ENCODE measurements at regions not wholly inside any gene's neighbourhood (a gene's known extent, or its start where the extent isn't known, plus 50 kb on each side); places are given as distances from the start of the nearest gene placed in this dataset.

DNA sequence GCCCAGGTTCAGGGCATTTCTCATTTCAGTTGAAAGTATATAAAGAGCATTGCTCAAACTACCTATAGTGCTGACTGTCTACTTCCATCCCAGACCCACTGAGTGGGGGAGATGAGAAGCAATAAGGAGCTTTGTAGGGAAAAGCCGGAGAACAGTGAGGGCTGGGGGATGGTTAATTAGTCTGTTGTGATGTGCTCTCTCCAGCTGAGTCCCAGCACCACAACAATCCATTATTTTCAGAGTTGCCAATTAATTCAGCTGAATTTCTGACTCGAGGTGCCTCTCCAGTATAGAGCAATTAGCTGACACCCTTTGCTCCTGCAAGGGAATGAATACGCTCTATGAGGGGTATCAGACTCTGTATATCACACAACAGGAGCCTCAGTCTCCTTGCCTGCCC lies 1118.6 kb downstream of the SORCS3 start:
- no peak overlapping the region for H2AK5ac ChIP-seq (ENCODE audit: low read depth, low read length)
- no peaks in the 10 kb centered on the region for H4K20me1 ChIP-seq (replicated peaks in 1 of 2; ENCODE audit: control insufficient read depth in 1 of 2, insufficient read depth in 2 of 2, low read length in 2 of 2)
- H3K79me1 ChIP-seq (ENCODE audit: low read depth, low read length), result no peaks in the 10 kb centered on the region
- no peak overlapping the region for H3K14ac ChIP-seq (ENCODE audit: insufficient read length)
- no peak overlapping the region for H3K27ac ChIP-seq (ENCODE audit: low read depth, low read length)
- H2BK12ac ChIP-seq (ENCODE audit: low read depth, low read length), result no peak overlapping the region
- no peaks in the 10 kb centered on the region for H3K36me3 ChIP-seq (ENCODE audit: control insufficient read depth in 2 of 4, insufficient read depth in 4 of 4, low read length in 3 of 4)
- H2BK20ac ChIP-seq (ENCODE audit: low read length), result no peak overlapping the region
- no peak overlapping the region for H4K8ac ChIP-seq (ENCODE audit: extremely low read depth, insufficient read depth, low read length)
- TF ChIP-seq TAF7 (optimal IDR thresholded peaks at IDR 0.05; ENCODE audit: borderline replicate concordance, low read depth, low read length) (no peak), NRF1 (IDR thresholded peaks at IDR 0.05; ENCODE audit: low read depth, low read length) (no peak), TCF12 (IDR thresholded peaks at IDR 0.05; ENCODE audit: low read depth, low read length) (no peak), TEAD4 (IDR thresholded peaks at IDR 0.05; ENCODE audit: low read depth, low read length) (no peak), SP1 (IDR thresholded peaks at IDR 0.05; ENCODE audit: low read depth, low read length) (no peak), SIRT6 (IDR thresholded peaks at IDR 0.05; ENCODE audit: low read length) (no peak), POLR2A (IDR thresholded peaks at IDR 0.05; ENCODE audit: control extremely low read depth in 1 of 2, low read depth in 2 of 2, low read length in 2 of 2) (no peak), GABPA (IDR thresholded peaks at IDR 0.05; ENCODE audit: borderline replicate concordance, insufficient read depth, low read length) (no peak), POLR2AphosphoS5 (IDR thresholded peaks at IDR 0.05; ENCODE audit: low read depth, low read length) (no peak), CEBPB (IDR thresholded peaks at IDR 0.05; ENCODE audit: low read depth, low read length) (no peak), KDM1A (IDR thresholded peaks at IDR 0.05; ENCODE audit: borderline replicate concordance, low read length) (no peak), CREB1 (IDR thresholded peaks at IDR 0.05) (no peak)
- TF ChIP-seq, protein P1, sequence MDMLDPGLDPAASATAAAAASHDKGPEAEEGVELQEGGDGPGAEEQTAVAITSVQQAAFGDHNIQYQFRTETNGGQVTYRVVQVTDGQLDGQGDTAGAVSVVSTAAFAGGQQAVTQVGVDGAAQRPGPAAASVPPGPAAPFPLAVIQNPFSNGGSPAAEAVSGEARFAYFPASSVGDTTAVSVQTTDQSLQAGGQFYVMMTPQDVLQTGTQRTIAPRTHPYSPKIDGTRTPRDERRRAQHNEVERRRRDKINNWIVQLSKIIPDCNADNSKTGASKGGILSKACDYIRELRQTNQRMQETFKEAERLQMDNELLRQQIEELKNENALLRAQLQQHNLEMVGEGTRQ (IDR thresholded peaks at IDR 0.05; ENCODE audit: low read length), result no peak
- no peaks in the 10 kb centered on the region; the same call in 1 of the 2 replicates for H3K23me2 ChIP-seq (ENCODE audit: low read depth, low read length)
- no peak overlapping the region for H3K9ac ChIP-seq (replicated peaks in 1 of 4; ENCODE audit: extremely low read depth in 1 of 4, low read depth in 3 of 4, low read length in 3 of 4)
- no peak overlapping the region for H3K4me3 ChIP-seq (ENCODE audit: extremely low read depth in 1 of 4, insufficient read depth in 2 of 4, low read depth in 3 of 4, low read length in 4 of 4)
- H3K56ac ChIP-seq (replicated peaks; ENCODE audit: insufficient read length, low read depth, low read length), result no peak overlapping the region
- no peak overlapping the region for H3K18ac ChIP-seq (ENCODE audit: extremely low read depth, low read length)
- H3K79me2 ChIP-seq (ENCODE audit: control insufficient read depth in 1 of 2, insufficient read depth in 2 of 2, low read length in 2 of 2), result no peaks in the 10 kb centered on the region
- H2BK5ac ChIP-seq (ENCODE audit: low read depth, low read length), result no peak overlapping the region
- H3K9me3 ChIP-seq (ENCODE audit: insufficient read depth in 2 of 2, low read depth in 1 of 2, low read length in 1 of 2), result no peaks in the 10 kb centered on the region
- POLR2A ChIA-PET (ENCODE audit: partially characterized antibody), result no interaction called here
- H3K4me1 ChIP-seq (replicated peaks in 1 of 4; ENCODE audit: control insufficient read depth in 3 of 4, insufficient read depth in 4 of 4, low read length in 3 of 4), result no peaks in the 10 kb centered on the region; a peak in 1 of 7 replicates
- H3K23ac ChIP-seq (ENCODE audit: insufficient read length), result no peak overlapping the region
- 79% methylated on average over 3 of the region's 3 CpGs; no CpG with 5 or more reads in 1 of the 2 experiments for WGBS, 2 experiments (ENCODE audit: extremely low coverage in 1 of 2, insufficient coverage in 1 of 2, insufficient read length in 1 of 2, insufficient replicate concordance in 2 of 2, low coverage in 1 of 2, low lambda C conversion rate in 2 of 2, missing lambda C conversion rate in 1 of 2)
- no peaks in the 10 kb centered on the region for H3K27me3 ChIP-seq (replicated peaks in 1 of 4; ENCODE audit: control insufficient read depth in 3 of 4, extremely low read depth in 1 of 4, insufficient read depth in 3 of 4, low read length in 3 of 4)
- H4K5ac ChIP-seq (ENCODE audit: insufficient read length, low read depth, low read length), result no peak overlapping the region
- H2BK120ac ChIP-seq (replicated peaks; ENCODE audit: low read depth, low read length), result no peak overlapping the region
- no peak for FAIRE-seq
- DNase-seq (ENCODE audit: low read depth in 1 of 2, low spot score in 2 of 2), result no peak
- no peak overlapping the region for H2BK15ac ChIP-seq (ENCODE audit: low read length)
- CTCF ChIA-PET (ENCODE audit: partially characterized antibody), result interaction anchor here (0.8 kb wide), 1 partner anchor 470 kb away, joined by 3 read pairs; no protein-coding TSS in a partner anchor
- H4K91ac ChIP-seq (replicated peaks; ENCODE audit: insufficient read length, low read length), result no peak overlapping the region
- no peak overlapping the region for H2AFZ ChIP-seq (ENCODE audit: low read length)
- no peak overlapping the region for H3K4me2 ChIP-seq (ENCODE audit: insufficient read depth in 1 of 2, low read depth in 2 of 2, low read length in 2 of 2)
- no peak overlapping the region for H3K4ac ChIP-seq (replicated peaks; ENCODE audit: insufficient read length, low read depth, low read length)
